GM21367 (cell line): ENCODE measurements at regions not wholly inside any gene's neighbourhood (a gene's known extent, or its start where the extent isn't known, plus 50 kb on each side); places are given as distances from the start of the nearest gene placed in this dataset.

Experiments used
- ATAC-seq: cut with Tn5 transposase; IDR thresholded peaks from one replicate; pipeline ENCODE4 v1.9.1; 2021; ENCODE audit not compliant: unreplicated experiment

DNA sequence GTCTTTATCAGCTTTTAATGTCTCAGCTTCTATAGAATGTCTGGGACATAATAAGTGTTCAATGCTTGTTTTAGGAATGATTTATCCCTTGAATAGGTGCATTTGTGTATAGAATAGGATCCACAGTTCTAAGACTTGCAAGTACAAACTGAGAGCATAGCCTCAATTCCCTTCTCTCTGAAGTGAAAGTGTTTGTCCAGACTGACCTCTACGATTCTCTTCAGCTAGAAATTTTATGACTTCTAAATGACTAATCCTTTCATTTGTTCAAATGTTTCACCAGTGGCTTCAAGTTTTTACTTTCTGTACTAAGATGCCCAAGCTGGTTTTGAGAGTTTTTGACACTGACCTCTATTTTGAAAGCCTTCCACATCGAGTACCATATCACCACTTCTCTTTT lies 608.2 kb upstream of the ADGRL4 start:
- ATAC-seq = no peak

DNA sequence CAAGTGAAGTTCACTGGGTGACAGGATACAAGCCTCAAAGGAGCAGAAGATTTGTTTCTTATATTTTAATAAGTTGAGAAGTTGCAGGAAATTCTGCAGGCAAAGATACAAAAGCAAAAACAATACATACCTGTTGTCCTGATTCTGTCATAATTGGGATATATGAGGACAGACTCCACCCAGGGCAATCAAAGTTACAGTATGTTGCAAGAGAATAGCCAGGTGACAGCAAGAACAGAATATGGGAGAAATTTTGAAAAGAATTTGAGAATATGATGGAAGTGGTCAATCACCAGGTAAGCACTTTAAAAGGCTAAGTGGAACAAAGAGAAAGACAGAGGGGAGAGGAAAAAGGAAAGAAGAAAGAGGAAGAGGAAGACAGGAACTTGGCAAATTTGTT lies 607.6 kb upstream of the ADGRL4 start:
- ATAC-seq = no peak

- no peak for ATAC-seq
Observed at GRCh38 chr1:79613046-79613445, 606.5 kb upstream of the ADGRL4 start.

DNA sequence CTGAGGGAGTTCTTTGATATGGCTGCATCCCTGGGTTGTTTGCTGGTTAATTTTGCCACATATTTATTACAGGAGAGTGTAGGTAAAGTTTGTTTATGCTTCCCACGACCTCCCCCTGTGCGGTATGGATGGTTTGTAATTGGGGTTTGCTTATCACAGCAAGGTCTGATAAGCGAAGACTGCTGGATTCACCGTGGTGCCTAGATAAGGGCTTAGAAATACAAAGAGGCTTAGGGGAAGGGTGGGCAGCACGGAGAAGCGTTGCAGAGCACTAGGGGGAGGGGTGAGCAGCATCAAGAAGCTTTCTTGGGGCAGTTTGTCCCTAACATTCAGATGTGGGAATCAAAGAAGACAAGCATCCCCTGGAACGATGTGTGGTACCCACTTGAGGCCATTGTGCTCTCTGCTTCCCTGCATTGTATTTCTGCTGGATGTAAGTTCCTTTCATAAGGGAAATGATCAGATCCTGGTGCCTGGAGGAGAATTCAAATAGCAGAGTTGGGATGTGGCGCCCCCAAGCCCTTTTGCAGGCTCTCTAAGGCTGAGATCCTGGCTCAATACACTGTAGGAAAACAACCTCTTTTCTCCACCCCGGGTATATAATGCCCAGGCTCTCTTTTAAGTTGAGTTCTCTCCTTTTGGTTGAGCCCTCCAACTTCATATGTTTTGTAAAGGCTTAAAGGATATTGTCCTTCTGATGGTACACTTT lies 598.1 kb upstream of the ADGRL4 start:
- no peak for ATAC-seq

DNA sequence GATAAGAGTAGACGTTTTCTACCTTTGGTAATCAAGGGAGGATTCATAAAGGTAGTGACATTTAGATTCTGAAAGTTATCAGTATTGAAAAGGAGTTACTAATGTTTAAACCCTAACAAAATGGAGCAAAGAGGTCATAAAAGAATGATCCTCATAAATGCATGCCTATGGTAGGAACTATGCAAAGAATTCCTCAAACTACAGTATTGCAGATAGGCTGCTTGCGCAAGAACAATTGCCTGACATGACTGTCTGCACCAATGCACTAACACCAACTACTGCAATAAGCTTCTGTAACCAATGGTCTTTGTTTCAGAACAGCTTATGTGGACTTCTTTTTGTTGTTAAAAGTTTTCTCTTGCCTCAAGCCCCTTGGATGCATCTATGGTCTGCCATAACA lies 597.3 kb upstream of the ADGRL4 start:
- no peak for ATAC-seq

GRCh38 chr1:79599257-79599656 lies 592.7 kb upstream of the ADGRL4 start:
- no peak for ATAC-seq

GRCh38 chr1:79595931-79596330 lies 589.4 kb upstream of the ADGRL4 start:
- ATAC-seq = no peak

GRCh38 chr1:79594121-79594698 lies 587.7 kb upstream of the ADGRL4 start:
- ATAC-seq = no peak

GRCh38 chr1:79592707-79593106 lies 586.2 kb upstream of the ADGRL4 start:
- ATAC-seq = no peak

- ATAC-seq = no peak
Observed at GRCh38 chr1:79588719-79589118, 582.2 kb upstream of the ADGRL4 start.

GRCh38 chr1:79587229-79587628 lies 580.7 kb upstream of the ADGRL4 start:
- ATAC-seq = no peak

GRCh38 chr1:79585801-79586200 lies 579.3 kb upstream of the ADGRL4 start:
- ATAC-seq = no peak

- ATAC-seq = no peak
Observed at GRCh38 chr1:79575424-79575823, 568.9 kb upstream of the ADGRL4 start.

- no peak for ATAC-seq
Observed at GRCh38 chr1:79568411-79568810, 561.9 kb upstream of the ADGRL4 start.

GRCh38 chr1:79561521-79561978 lies 555.0 kb upstream of the ADGRL4 start:
- no peak for ATAC-seq

DNA sequence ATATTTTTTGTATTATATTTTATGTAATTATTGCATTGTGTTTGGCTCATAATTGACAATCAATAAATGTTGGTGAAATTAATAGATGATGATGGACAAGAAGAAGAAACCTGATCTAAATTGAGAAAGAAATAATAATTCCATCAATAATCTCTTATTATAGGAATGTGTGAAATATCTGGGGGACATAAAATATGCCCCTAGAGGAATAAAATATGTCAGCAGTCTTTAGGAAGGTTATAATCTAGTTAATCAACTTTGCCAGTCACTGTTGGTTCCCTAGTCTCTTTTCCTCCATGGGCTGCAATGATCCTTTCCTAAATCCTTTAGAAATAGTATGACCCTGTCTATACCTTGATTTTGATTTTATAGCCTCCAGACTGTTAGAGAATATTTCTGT lies 549.7 kb upstream of the ADGRL4 start:
- no peak for ATAC-seq

DNA sequence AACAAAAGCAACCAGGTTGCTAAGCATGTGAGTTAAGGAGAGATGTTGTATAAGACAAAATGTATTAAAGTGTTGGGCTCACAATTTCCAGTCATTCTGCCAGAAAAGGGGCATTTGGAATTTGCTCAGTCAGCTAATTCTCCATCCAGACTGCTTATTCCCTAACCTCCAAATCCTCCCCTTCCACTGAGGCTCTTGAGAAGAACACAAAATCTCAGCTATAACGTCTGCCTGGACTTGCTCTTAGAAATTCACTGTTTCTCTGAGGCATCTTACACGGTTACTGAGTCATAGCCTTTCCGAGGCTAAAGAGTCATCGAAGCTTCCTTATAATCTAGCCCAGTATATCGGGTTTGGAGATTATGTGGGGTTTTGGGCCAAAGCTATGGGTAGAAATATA lies 548.2 kb upstream of the ADGRL4 start:
- no peak for ATAC-seq

GRCh38 chr1:79551321-79551720 lies 544.8 kb upstream of the ADGRL4 start:
- no peak for ATAC-seq

DNA sequence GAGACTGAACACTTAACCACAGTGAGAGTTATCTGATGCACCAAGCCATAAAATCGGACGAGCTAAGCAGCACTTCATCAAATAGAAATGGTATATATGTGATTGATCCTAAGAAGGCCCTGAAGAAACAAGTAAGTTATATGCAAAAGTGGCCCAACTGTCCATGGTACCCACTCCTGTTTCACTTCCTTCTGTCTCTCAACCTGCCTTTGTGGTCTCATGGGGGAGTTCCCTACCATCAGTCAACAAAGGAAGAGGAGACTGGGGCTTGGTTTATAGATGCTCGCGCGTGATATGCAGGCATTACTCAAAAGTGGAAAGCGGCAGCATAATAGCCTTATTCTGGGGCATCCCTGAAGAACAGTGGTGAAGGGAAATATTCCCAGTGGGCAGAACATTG lies 543.9 kb upstream of the ADGRL4 start:
- ATAC-seq = no peak

GRCh38 chr1:79549201-79549600 lies 542.7 kb upstream of the ADGRL4 start:
- no peak for ATAC-seq

DNA sequence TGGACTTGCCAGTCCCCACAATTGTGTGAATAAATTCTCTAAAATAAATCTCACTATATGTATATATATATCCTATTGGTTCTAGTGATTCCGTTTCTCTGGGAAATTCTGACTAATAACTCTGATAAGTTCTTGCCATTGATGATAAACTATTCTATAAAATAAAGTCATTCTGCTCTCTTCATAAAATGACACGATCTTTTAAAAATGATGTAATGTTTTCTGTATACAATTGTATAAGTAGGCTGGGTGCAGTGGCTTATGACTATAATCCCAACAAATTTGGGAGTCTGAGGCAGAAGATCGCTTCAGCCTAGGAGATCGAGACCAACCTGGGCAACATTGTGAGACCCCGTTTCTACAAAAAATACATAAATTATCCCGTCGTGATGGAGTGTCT lies 541.0 kb upstream of the ADGRL4 start:
- no peak for ATAC-seq

DNA sequence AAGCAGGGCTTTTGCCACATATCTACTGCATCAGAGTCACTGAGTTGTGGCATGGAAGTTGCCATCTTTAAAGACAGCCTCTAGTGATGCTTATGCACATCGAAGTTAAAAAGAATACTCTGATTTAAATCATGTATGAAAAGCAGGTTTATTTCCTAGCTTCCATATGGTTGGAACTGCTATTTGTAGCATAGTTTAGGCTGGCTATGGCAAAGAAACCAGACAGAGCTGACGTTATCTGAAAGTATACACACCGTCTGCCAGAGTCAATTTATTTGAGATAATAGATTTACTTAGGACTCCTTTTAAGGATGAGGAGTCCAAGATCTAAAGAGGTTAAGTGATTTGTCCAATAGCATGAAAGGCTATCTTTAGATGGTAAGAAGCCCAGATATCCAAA lies 536.9 kb upstream of the ADGRL4 start:
- no peak for ATAC-seq

DNA sequence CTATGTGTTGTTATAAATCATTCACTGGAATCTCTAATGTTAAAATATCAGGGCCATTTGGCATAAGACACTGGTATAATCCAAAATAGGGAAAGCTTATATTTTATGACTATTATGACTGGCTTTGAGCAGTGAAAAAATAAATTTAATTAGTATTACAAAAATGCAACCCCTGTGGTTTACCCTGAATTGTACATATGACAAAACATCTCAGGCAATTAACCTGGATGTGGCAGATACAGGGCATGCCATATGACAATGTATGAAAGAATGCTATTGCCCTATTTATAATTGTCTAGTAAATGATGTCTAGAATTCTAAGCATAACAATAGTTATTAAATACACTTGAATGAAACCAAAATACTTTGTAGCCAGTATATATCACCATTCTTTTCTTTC lies 532.5 kb upstream of the ADGRL4 start:
- no peak for ATAC-seq
